Omental fat pad (tissue), 3 donors: ENCODE measurements at regions not wholly inside any gene's neighbourhood (a gene's known extent, or its start where the extent isn't known, plus 50 kb on each side); places are given as distances from the start of the nearest gene placed in this dataset.

Experiments
- ATAC-seq: fragments of 150-250 bp; one replicate; pipeline ENCODE4 v1.9.1; 2016; ENCODE audit warnings: mild to moderate bottlenecking, moderate library complexity; ENCODE audit not compliant: low FRiP score
- DNase-seq: peaks from one replicate; pipeline ENCODE4 v3.0.0-alpha.2; 2019; ENCODE audit warnings: low spot score
- CTCF ChIP-seq, 3 donors: fragments of 450-650 bp; IDR thresholded peaks; one replicate each; pipeline ENCODE4 v1.5.1; 2016 to 2017; ENCODE audit warnings: antibody characterized with exemption in 3 of 3, mild to moderate bottlenecking in 3 of 3, moderate library complexity in 2 of 3

DNA sequence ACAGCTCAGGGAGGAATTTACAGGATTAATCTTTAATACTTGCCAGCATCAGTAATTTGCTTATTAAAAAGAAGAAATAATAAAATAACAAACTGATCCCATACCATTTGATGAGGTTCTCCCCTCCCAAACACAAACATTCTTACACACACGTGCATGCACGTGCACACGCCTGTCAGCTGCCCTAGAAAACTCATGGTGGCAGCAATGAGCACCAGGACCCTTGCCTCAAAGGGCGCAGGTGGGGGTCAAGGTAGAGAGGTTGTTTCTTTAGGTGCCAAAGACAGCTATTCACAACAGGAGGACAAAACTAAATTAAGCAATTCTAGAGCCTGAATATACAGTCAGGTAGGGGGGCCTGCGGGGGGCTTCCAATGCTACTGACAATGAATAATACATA, 219.3 kb downstream of the BUD13 start:
- no peak for ATAC-seq
- DNase-seq, result no peak
- no peak for TF ChIP-seq CTCF (IDR thresholded peaks at IDR 0.05)

DNA sequence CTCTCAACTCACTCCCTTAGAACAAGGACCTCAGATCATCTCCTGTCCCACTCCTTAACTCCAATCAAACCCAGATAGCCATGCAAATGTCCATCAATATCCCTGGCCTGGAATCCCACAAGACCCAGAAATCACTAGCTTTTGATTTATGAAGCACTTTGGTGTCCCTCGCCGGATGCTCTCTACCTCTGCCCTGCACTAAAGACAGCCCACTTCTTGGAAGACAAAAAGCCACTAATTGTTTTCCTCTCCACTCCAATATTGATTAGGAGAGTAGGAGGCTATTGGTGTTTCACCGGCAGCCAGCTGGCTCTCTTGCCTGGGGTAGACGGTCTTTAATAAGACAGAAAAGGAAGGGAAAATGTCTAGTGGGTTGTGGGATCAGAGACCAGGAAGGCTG, 221.2 kb downstream of the BUD13 start:
- DNase-seq, result no peak
- no peak for TF ChIP-seq CTCF (IDR thresholded peaks at IDR 0.05)
- ATAC-seq, result no peak

- ATAC-seq (no peak), DNase-seq (no peak)
- TF ChIP-seq CTCF (IDR thresholded peaks at IDR 0.05), result no peak
These were observed 224.5 kb downstream of the BUD13 start for GRCh38 chr11:116548256-116548655.

DNA sequence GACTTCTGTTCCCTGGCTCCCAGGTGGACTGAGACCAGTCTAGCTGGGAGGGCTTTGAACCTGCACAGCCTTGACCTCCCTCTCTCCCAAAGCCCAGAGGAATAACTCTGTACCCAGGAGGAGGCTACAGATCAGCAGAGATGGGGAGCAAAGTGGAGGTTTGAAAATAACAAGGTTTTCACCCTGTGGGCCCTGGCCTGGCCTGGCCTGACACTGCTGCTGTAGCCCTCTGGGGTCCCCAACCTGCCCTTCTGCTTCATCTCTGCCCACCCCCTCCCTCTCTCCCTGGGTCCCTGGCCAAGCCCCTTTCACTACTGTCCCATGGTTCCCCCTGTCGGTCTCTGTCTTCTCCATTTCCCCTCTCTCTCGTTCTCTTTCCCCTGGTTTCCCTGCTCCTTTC, 225.2 kb downstream of the BUD13 start:
- TF ChIP-seq CTCF (IDR thresholded peaks at IDR 0.05), result no peak
- DNase-seq, result no peak
- no peak for ATAC-seq

- DNase-seq, result no peak
- no peak for ATAC-seq
- TF ChIP-seq CTCF (IDR thresholded peaks at IDR 0.05), result no peak
These were observed 226.9 kb downstream of the BUD13 start for GRCh38 chr11:116545912-116546311.

DNA sequence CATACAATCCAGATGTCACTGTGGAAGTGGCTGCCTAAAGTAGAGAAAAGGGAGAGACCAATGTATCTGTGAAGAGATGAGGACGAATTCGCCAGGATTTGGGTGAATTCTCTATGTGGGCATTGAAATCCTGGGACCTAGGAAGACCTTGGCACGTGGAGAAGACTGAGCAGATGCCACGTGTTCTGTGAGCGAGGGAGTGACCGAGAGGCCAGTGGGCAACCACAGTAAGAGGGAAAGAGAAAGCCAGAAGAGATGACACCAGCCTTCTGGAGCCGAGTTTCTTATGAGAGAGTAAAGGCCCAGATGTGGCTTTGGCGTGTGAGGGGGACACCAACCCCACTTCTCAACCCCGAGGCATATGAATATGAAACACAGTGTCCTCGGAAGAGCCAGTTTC, 228.1 kb downstream of the BUD13 start:
- TF ChIP-seq CTCF (IDR thresholded peaks at IDR 0.05), result no peak

DNA sequence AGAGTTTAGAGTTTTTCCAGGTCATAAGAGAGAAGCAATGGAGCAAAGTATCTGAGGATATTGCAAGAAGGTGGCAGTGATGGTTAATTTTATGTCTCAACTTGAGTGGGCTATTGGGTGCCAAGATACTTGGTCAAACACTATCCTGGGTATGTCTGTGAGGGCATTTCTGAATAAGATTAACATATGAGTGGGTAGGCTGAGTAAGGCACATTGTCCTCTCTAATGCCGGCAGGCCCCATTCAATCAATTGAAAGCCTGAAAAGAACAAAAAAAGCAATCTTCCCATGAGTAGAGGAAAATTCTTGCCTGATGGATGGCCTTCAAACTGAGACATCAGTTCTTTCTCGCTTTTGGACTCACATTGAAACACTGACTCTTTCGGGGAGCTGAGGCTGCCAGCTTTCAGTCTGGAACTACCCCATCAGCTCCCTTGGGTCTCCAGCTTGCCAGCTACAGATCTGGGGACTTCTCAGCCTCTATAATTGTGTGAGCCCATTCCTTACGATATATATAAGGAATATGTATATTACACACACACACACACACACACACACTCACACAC, 228.8 kb downstream of the BUD13 start:
- DNase-seq (no peak), ATAC-seq (no peak)
- TF ChIP-seq CTCF (IDR thresholded peaks at IDR 0.05), result no peak

More for the DNA sequence above, 228.1 kb downstream of the BUD13 start:
- no peak for ATAC-seq
- no peak for DNase-seq
